GM18870 (cell line): ENCODE measurements at regions not wholly inside any gene's neighbourhood (a gene's known extent, or its start where the extent isn't known, plus 50 kb on each side); places are given as distances from the start of the nearest gene placed in this dataset.

ENCODE experiments used
- ATAC-seq: cut with Tn5 transposase; IDR thresholded peaks from one replicate; pipeline ENCODE4 v1.9.1; 2021; ENCODE audit warnings: moderate library complexity; ENCODE audit not compliant: unreplicated experiment

DNA sequence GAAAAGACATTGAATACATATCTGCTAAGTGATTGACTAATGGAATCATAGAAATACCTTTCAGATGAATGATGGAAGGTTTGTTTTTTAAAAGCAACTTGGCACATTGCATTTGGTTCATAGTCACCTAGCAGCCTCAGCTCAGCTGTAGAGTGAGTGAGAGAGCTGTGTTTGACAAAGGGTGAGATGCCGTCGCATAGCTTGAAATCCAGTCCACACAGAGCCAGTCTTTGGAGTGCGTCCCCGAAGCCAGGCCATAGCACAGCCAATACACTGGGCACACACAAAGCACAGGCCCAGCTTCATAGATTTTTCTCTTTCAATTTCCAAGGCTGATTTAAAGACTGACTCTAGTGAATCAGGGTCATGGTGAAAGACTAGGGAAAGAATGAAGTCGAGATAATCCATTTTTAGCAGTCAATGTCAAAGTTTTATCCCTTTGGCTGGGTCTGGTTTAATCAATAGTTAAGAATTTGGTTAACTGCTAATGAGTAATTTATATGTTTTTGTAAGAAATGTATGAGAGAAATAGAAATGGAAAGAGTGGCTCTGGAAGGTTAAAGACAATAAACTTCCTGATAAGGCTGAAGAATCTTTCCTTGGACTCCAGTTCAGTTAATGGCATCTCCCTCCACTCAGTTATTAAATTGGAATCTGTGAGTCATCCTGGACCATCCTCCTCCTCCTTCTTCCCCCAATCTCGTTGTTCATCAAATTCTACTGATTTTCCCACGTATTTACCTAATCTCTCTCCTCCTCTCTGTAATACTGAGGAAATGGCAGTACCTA, 101.2 kb upstream of the IRF2BP2 start:
- ATAC-seq, result no peak

DNA sequence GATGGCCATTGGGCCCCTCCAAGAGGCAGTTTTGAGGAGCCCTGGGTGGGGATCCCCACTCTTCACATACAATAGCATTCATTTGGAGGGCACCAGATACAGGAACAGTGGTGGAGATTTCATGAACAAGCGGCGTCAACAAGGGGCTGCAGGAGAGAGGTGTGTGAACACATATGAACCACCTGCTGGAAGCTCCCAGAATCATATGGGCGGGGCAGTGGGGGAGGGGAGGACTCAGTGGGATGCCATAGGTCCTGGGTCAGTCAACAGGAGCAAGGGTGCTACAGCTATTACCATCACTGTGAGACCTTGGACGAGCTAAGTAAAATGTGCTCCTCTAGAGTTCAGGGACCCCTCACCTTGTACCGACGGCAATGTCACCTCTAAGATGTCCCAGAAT, 100.4 kb upstream of the IRF2BP2 start:
- no peak for ATAC-seq

DNA sequence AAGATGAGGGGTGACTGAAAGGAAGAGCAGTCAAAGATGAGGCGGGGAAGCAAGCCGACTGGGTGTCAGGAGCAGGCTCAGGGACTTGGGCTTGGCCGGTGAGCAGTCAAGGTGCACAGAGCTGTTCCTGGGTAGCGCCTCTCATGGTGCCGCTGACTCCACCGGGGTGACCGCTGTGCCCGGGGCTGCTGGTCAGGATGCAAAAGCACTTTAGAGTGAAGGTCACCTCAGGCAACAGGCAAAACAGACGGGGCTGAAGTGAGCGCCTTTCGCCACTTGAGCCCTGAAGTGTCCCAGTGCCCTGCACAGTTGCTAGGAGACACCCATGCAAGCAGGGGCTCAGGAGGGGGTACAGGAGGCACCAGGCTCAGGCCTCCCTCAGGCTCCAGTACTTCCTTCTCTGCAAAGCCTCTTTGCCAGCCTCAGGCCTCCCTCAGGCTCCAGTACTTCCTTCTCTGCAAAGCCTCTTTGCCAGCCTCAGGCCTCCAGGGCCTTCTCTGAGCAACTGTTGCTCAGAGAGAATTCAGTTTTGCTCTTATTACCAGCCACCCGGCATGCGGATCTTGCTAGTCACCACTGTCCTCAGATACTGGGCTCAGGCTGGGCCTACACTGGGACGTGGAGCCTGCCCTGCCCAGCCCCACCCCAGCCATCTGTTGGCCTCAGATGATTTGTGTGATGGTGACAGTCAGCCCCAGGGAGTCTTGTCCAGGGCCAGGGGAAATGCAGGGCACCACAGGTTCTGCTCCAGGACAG, 99.7 kb upstream of the IRF2BP2 start:
- ATAC-seq, result no peak

DNA sequence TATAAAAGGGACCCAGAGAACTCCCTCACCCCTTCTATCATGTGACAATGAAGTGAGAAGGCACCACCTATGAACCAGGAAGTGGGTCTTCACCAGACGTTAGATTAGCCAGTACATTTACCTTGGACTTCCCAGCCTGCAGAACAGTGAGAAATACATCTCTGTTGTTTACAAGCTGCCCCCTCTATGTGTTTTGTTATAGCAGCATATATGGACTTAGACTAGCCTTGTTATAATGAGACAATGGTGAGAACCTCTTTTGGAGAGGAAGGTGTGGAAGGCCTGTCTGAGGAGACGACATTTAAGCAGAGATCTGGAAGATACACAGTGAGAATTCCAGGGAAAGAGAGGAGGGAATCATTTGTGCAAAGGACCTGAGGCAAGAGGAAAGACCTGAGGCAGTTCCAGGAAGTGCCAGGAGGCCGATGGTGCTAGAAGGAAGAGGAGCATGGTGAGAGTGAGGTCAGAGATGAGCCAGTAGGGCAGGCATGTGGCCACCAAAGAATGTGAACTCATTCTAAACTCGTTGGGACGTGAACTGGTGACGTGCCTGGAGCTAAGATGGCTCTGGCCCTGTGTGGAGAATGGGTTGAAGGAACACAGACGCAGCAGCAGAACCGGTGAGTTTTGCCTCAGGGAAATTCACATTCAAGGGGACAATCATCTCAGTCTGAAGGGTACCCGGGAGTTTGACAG, 98.9 kb upstream of the IRF2BP2 start:
- no peak for ATAC-seq

DNA sequence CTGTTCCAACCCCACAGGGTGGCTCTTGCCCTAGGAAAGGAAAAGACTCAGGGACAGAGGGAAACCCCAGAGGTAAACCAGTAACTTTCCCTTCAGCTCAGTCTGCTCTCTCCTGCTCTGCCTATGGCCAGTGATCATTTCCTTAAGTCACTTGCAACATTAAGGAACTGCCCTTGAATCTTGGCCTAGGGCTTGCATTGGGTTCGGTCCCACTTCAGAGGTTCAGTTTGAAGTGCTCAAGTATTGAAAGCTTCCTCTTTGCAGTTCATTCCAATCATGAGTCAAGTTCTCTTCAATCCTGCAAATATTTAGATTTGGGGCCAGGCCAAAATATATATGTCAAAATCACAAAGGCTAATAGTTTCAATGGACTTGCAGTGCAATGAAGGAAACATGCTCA, 97.7 kb upstream of the IRF2BP2 start:
- no peak for ATAC-seq

DNA sequence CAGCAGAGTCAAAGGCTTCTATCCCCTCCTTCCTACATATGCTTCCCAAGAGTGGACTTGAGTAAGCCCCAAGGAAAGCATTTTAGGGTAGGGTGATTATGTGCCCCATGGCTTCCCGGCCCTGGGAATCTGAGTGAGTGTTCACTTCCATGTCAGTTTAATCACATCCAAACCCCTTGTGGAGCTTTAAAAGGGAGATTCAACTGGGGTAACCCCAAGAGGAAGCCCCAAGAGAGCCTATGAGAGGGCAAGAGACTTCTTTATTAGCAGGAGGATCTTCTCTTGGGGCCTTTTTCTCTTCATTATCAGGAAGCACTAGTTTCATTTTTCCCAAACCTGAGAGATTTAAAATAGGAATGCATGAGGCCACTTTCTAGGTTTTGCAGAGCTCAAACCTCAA, 97.0 kb upstream of the IRF2BP2 start:
- ATAC-seq, result no peak

DNA sequence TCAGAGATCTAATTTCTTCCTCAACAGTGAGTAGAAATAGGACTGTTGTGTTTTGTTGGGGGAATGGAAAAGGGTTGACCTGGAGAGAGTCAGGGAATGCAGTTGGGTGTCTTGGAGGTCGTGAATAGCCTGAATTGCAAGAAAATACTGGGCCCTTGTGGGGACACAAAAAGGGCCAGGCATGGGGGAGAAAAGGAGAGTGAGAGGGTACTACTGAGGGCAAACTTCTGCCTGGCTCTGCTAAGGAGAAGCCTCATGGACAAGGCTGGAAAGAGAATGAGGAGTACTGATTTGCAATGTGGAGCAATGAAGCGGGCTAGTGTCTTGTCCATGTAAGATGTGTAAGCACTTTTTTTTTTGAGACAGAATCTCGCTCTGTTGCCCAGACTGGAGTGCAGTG, 96.2 kb upstream of the IRF2BP2 start:
- ATAC-seq, result no peak

DNA sequence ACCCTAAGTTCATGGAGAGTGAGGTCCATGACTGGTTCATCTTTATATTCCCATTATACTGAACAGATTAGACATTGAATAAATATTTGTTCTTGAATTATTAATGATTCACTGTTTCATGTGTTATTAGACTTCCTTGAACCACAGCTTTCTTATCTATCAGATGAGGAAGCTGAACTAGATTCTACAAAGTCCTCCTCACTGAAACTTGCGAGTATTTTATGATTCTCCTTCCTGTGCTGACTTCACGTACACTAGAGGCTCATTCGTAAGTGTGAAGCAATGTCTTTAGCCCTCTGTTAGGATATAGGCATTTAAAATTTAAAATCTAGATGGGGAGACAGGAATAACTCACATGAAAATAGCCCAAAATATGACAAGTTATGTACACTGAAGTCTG, 95.6 kb upstream of the IRF2BP2 start:
- ATAC-seq, result no peak

DNA sequence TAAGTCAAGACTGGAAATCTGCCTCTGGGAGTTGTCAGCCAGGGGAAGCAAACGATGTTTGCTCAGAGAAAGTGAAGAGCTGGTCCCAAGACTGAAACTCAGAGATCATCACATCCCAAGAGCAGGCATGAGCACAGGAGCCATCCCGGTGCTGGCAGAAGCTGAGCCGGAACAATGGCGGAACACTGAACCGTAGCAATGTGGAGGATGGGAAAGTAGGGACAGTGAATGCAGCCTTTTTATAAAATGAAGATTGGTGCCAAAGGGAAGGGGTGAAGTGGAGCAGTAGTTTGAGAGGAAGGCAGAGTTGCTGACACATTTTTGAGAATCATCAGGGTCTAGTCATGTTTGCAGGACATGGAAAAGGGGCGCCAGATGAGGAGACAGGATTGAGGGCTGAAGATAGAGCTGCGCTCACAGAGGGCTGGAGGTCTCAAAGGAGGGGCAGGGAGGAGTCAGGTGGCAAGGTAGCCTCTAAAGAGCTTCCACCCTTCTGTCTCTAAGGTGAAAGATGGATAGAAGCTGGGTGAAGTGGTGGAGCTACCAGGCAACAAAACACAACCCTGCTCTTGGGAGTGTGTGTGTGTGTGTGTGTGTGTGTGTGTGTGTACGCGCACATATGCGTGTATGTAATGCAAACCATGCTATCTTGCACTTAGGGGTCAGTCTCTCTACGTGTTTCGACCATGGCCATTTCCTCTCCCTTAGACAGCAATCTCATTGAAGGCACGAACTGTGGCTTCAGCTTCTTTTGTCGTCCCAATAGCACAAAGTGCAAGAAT, 94.3 kb upstream of the IRF2BP2 start:
- ATAC-seq, result no peak

DNA sequence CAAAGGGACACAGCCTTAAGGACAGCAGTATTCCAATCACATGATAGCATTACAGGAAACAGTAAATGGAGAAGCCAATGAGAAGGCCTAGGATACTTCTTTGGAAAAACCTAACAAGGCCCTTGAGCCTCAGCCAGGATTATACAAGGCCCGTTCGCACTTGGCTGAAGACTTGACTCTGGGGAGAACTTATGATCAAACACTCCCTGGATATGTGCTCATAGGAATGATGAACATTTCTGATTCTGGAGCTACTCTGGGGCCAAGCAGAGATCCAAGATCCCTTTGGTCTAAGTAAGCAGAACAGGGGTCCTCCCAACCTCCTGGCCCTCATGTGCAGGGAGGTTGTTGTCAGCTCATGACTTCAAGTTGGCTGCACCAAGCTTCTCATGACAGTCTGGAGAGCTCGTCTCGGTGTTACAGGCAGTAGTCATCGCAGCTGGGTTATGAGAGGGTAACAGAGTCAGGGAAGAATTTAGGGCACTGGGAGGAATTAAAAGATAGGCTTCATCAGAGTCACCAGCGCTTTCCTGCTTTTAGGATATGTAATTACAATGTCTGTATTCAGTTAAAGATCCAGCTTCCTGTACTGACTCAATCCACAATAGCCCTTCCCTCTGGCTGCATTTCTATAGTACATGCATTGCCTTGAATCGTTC, 92.5 kb upstream of the IRF2BP2 start:
- no peak for ATAC-seq

DNA sequence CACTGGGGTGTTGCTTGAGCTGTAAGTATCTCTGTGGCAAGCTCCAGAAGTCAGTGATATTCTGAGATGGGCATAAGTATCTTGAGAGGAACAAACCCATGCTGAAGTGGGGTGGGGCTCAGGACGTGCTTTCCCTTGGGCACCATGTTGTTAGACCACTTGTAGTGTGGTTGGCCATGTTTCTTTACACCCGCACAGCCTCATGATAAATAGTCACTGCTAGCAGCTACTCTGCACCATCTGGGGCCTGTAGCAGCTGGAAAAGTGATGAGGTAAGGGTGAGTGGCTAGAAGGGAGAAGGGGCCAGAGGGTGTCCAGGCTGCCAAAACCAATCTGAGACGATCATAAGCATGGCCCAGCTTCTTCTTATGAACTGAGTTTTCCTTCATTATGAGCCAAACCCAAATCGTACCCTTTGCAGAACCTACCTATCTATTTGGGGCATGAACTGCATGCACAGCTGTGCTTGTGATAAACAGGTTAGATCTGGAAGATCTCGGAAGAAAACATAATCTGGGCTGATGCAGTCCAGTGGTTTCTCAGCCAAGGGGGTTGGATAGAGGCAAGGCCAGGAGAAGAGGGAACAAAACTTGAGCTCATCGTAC, 91.9 kb upstream of the IRF2BP2 start:
- no peak for ATAC-seq

DNA sequence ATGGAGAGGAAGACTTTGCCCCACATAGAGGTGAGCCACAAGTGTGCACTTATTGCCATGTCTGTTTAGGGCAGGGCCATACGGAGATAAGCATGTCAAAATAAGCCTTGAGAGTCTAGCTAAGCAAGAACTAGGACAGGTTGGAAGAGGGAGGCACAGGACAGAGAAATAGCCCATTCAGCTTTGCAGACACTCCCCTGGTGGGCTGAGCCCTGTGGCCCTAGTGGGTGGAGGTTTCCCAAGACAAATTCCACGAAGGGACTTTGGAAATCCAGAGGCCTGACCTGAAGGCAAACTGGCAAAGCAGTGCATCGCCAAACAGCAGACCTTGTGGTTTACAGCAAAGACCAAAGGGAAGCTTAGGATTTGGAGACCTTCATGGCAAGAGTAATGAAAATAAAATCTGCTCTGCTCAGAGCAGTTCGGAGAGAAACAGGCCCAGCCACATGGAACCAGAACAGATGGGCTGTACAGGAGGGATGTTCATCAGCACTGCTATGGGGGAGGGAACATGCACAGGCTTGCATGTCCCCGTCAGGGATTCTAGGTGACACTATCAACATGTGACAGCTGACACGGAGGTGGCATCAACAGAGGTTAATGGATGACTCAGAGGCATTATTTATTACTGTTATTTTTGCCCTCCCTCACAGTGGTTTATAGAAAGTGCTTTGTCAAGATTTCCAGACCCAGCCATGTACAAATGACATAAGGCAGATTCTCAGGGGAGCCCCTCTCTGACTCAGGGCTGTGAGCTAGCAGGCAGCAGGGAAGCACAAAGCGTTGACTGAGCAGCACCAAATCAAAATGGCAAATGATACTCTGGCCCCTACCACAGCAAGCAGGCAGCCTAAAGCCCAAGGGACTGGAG, 90.1 kb upstream of the IRF2BP2 start:
- ATAC-seq, result peak; percentile 81

DNA sequence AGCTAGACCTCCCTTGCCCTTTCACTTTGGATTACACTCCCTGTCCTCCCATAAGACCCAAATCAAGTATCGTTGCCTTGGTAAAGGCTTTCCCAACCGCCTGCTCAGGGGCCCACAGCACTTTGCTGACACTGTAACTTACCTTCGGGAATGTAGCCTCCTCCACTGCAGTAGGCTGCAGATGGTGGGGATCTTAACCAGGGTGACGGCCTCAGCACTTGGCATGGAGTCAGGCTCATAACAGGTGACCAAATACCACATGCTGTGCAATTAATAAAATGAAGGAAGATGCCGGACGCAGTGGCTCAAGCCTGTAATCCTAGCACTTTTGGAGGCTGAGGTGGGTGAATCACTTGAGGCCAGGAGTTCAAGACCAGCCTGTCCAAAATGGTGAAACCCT, 88.7 kb upstream of the IRF2BP2 start:
- no peak for ATAC-seq

DNA sequence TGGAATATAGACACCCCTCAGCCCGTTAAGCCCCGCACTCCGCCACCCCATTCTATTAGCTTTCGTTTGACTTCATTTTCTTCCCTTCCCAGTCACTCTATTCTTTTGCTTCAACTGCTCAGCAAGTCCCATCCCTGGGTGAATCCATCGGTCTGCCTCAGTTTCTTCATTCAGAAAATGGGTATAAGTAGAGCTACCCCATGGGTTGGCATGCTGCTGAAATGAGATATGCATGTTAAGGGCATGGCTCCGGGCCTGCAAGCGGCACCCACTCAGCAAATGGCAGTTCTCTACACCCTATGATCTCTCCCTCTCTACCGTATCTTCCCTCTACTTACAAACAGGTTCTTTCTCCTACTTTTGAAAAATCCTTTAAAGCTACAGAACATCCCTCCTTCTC, 87.8 kb upstream of the IRF2BP2 start:
- ATAC-seq, result no peak

DNA sequence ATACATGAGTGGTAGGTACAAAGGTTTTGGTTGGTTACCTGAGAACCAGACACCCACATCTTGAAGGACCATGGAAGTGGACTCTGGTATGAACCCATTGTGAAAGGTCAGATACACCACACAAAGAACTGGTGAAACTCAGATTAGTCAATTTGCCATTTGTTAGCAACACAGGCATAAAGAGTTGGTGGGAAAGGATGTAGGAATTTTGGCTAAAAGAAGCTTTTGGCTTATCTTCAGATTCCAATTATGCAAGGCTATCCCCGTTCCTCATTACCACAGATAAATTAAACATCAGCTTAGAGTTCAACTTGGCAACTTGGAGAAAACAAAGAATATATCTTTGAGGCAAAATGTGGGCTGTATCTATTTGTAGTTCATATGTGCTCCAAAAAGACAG, 87.0 kb upstream of the IRF2BP2 start:
- ATAC-seq, result no peak

DNA sequence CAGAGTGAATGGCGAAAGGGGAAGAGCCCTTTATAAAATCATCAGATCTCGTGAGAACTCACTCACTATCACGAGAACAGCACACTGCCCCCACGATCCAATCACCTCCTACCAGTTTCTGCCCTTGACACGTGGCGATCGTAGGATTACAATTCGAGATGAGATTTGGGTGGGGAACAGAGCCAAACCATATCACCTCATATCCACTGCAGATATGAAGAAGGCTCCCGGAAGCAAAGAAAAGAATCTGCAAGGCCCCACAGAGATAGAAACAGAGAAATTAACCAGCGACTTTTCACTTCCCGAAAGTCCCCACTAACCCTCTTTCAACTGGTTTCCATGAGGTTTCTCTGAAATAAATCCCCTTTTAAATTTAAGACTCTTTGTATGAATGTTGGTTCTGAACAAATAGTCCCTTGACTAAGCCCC, 86.2 kb upstream of the IRF2BP2 start:
- ATAC-seq, result no peak

DNA sequence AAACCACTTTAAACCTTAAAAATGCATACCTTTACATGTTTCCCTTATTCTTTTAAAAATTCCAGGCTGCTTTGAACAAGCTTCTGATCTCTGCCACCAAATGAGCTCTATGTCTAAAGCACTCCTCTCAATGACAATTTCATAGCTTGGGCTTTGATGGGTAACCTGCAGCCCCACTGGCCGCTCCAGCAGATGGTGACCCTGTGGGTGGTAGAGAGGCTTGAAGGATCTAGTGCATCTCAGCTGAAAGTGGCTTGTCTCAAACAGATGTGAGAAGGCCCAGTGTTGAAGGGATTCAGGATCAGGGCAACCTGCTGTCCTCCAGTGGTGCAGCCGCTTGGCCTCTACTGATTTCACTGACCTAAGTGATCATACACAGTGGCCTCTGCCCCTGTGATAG, 84.7 kb upstream of the IRF2BP2 start:
- ATAC-seq, result no peak

DNA sequence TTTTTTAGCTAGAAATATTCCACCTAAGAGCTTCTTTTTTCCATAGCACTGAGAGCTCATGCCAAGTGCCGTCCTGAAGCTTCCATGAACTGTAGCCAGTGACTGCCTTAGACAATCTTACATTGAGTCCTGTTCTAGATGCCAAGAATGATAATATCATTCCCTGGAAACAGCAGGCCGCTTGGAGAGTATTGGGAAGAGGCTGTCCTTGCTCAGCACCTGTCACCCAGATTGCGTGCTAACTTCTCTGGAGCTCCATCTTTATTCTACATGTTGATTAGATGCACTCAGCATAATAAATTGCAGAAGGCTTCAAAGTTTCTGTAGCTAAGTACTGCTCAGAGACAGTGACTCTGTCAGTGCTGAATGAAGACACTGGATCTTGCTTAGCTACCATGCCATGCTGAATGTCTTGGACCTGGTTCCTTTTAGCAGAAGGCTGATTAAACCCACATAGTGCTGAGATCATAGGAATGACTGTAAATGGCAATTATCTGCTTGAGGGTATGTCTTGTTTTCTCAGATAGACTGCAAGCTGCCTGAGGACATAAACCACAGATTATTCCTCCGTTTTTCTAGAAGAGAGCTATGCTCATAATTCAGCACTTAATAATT, 83.1 kb upstream of the IRF2BP2 start:
- no peak for ATAC-seq

DNA sequence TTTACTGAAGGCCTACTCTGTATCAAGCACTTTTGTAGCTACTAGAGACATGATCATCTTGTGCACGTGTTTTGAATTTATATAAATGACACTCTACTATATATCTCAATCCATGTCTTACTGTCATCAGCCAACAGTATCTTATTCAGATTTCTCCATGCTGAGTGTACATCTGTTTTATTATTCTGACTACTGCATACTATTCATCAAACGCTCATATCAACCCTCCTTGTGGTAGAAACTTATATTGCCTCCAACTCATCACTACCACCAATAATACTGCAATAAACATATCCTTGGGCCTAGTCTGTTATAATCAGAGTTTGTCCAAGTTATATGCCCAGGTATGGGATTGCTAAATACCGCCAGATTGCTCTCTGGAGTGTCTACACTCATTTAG, 81.6 kb upstream of the IRF2BP2 start:
- no peak for ATAC-seq
